Trophoblast cell (in vitro differentiated cells and primary cell): ENCODE measurements at regions not wholly inside any gene's neighbourhood (a gene's known extent, or its start where the extent isn't known, plus 50 kb on each side); places are given as distances from the start of the nearest gene placed in this dataset.

Experiments used
- DNase-seq, 2 donors: peaks; one replicate each; pipeline ENCODE4 v3.0.0-alpha.2; 2016
- H2AFZ ChIP-seq: 2 replicates; pipeline ENCODE4 v1.6.1; 2013; ENCODE audit warnings: low read length, moderate library complexity, mild to moderate bottlenecking; ENCODE audit not compliant: insufficient read depth, poor library complexity
- H2AK5ac ChIP-seq: 2 replicates; pipeline ENCODE4 v1.6.1; 2013; ENCODE audit warnings: mild to moderate bottlenecking, low read length
- H2BK120ac ChIP-seq: 2 replicates; pipeline ENCODE4 v1.6.1; 2013; ENCODE audit warnings: low read length, mild to moderate bottlenecking, moderate library complexity; ENCODE audit not compliant: insufficient read depth, poor library complexity
- H2BK12ac ChIP-seq: 2 replicates; pipeline ENCODE4 v1.6.1; 2013; ENCODE audit warnings: mild to moderate bottlenecking, low read length, moderate library complexity
- H2BK5ac ChIP-seq: 2 replicates; pipeline ENCODE4 v1.6.1; 2013; ENCODE audit warnings: low read length, low read depth, moderate library complexity, mild to moderate bottlenecking; ENCODE audit not compliant: poor library complexity
- H3K14ac ChIP-seq: 2 replicates; pipeline ENCODE4 v1.6.1; 2013; ENCODE audit warnings: mild to moderate bottlenecking, low read length
- H3K18ac ChIP-seq: 2 replicates; pipeline ENCODE4 v1.6.1; 2013; ENCODE audit warnings: mild to moderate bottlenecking, low read length
- H3K23ac ChIP-seq: 2 replicates; pipeline ENCODE4 v1.6.1; 2013; ENCODE audit warnings: low read length
- H3K27ac ChIP-seq: 2 replicates; pipeline ENCODE4 v1.5.1; 2013; ENCODE audit warnings: low read depth, mild to moderate bottlenecking, inconsistent platforms, low read length, moderate library complexity
- H3K27me3 ChIP-seq: 2 replicates; pipeline ENCODE4 v1.6.1; 2013; ENCODE audit warnings: inconsistent platforms, mild to moderate bottlenecking, low read length, moderate library complexity; ENCODE audit not compliant: insufficient read depth
- H3K36me3 ChIP-seq, 2 experiments: 1 replicate in 1 of 2; 2 replicates in 1 of 2; pipeline ENCODE4 v1.6.1; 2013; ENCODE audit warnings: low read length in 2 of 2, mild to moderate bottlenecking in 2 of 2, moderate library complexity in 1 of 2; ENCODE audit not compliant: insufficient read depth in 2 of 2, control insufficient read depth in 1 of 2
- H3K4ac ChIP-seq: 2 replicates; pipeline ENCODE4 v1.6.1; 2013; ENCODE audit warnings: low read depth, mild to moderate bottlenecking, low read length, moderate library complexity
- H3K4me1 ChIP-seq, 2 experiments: 1 replicate in 1 of 2; 2 replicates in 1 of 2; pipeline ENCODE4 v1.6.1; 2013; ENCODE audit warnings: low read length in 2 of 2, mild to moderate bottlenecking in 2 of 2, moderate library complexity in 1 of 2; ENCODE audit not compliant: insufficient read depth in 2 of 2, control insufficient read depth in 1 of 2
- H3K4me2 ChIP-seq: 2 replicates; pipeline ENCODE4 v1.6.1; 2013; ENCODE audit warnings: inconsistent platforms, mild to moderate bottlenecking, low read length, moderate library complexity
- H3K4me3 ChIP-seq: 2 replicates; pipeline ENCODE4 v1.5.1; 2013; ENCODE audit warnings: mild to moderate bottlenecking, low read depth, low read length, inconsistent platforms
- H3K79me1 ChIP-seq: one replicate; pipeline ENCODE4 v1.6.1; 2013; ENCODE audit warnings: low read length
- H3K79me2 ChIP-seq: 2 replicates; pipeline ENCODE4 v1.6.1; 2013; ENCODE audit warnings: low read length, mild to moderate bottlenecking; ENCODE audit not compliant: control insufficient read depth, insufficient read depth, poor library complexity
- H3K9ac ChIP-seq: 2 replicates; pipeline ENCODE4 v1.6.1; 2013; ENCODE audit warnings: mild to moderate bottlenecking, low read length
- H3K9me3 ChIP-seq: 2 replicates; pipeline ENCODE4 v1.6.1; 2013; ENCODE audit warnings: low read depth, mild to moderate bottlenecking, control low read depth, inconsistent platforms, low read length; ENCODE audit not compliant: insufficient read depth
- H4K12ac ChIP-seq: 2 replicates; pipeline ENCODE4 v1.6.1; 2013; ENCODE audit warnings: low read depth, mild to moderate bottlenecking, low read length, moderate library complexity
- H4K8ac ChIP-seq: 2 replicates; pipeline ENCODE4 v1.6.1; 2013; ENCODE audit warnings: low read depth, mild to moderate bottlenecking, low read length, moderate library complexity
- H4K91ac ChIP-seq: one replicate; pipeline ENCODE4 v1.6.1; 2013; ENCODE audit warnings: low read depth, mild to moderate bottlenecking, low read length, moderate library complexity
- WGBS: extraction: QIAGEN DNeasy Blood & Tissue Kit; methylation state at CpG from one replicate; pipeline ENCODE4 v1.1.7; 2013; ENCODE audit warnings: missing lambda C conversion rate; ENCODE audit not compliant: insufficient read length, insufficient coverage; ENCODE audit errors: extremely low coverage; 5-methylcytosine and 5-hydroxymethylcytosine counted together

GRCh38 chr13:104491916-104492315 lies 1425.7 kb upstream of the SLC10A2 start:
- H2AFZ ChIP-seq, result no peak overlapping the region
- no peak overlapping the region for H3K4ac ChIP-seq
- no peak overlapping the region for H2BK12ac ChIP-seq
- H3K27me3 ChIP-seq, result no peaks in the 10 kb centered on the region
- H3K9ac ChIP-seq, result no peak overlapping the region
- H3K27ac ChIP-seq, result no peak overlapping the region
- no peaks in the 10 kb centered on the region for H3K4me1 ChIP-seq
- H4K91ac ChIP-seq, result no peak overlapping the region
- no peak overlapping the region for H3K4me2 ChIP-seq
- H3K79me2 ChIP-seq, result no peaks in the 10 kb centered on the region
- H3K36me3 ChIP-seq, result no peaks in the 10 kb centered on the region
- no peaks in the 10 kb centered on the region for H3K79me1 ChIP-seq
- no CpG with 5 or more reads among the region's 5 CpGs for WGBS
- H3K4me3 ChIP-seq, result no peak overlapping the region
- no peak overlapping the region for H2BK120ac ChIP-seq
- no peak overlapping the region for H3K23ac ChIP-seq
- no peak overlapping the region for H4K8ac ChIP-seq
- no peak overlapping the region for H2BK5ac ChIP-seq
- H3K14ac ChIP-seq, result no peak overlapping the region
- H4K12ac ChIP-seq, result no peak overlapping the region
- H3K9me3 ChIP-seq, result no peaks in the 10 kb centered on the region
- H3K18ac ChIP-seq, result no peak overlapping the region
- no peak overlapping the region for H2AK5ac ChIP-seq
- no peak for DNase-seq

DNA sequence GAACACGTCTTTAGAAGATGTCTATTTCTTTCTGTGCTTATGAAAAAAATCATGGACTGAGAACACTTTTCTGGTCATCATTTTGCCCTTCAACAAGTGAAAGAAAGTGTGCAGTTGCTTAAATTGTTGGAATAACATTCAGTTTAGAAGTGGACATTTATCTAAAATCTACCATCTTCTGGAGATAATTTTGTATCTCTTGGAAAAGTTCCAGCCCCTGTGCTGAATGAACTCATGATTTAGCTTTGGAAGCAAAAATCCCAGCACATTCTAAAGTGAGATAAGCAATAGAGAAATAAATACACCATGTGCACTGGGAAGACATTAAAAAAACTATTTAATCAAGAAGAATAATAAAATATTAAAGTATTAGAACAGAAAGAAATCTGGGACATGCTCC lies 1420.8 kb upstream of the SLC10A2 start:
- Histone ChIP-seq H2AFZ (no peak overlapping the region), H3K4me1 (no peaks in the 10 kb centered on the region), H3K9ac (no peak overlapping the region), H2BK120ac (no peak overlapping the region), H3K4me3 (no peak overlapping the region), H3K14ac (no peak overlapping the region), H3K9me3 (peaks cover 2% of the 10 kb centered on the region), H3K4ac (no peak overlapping the region), H2BK5ac (no peak overlapping the region), H3K27me3 (no peaks in the 10 kb centered on the region), H4K8ac (no peak overlapping the region), H4K12ac (no peak overlapping the region), H3K4me2 (no peak overlapping the region), H3K23ac (no peak overlapping the region), H4K91ac (no peak overlapping the region), H2BK12ac (no peak overlapping the region), H3K79me2 (no peaks in the 10 kb centered on the region), H3K36me3 (no peaks in the 10 kb centered on the region), H3K79me1 (no peaks in the 10 kb centered on the region), H3K18ac (no peak overlapping the region), H2AK5ac (no peak overlapping the region), H3K27ac (no peak overlapping the region)
- no CpG with 5 or more reads among the region's 1 CpG for WGBS
- no peak for DNase-seq

DNA sequence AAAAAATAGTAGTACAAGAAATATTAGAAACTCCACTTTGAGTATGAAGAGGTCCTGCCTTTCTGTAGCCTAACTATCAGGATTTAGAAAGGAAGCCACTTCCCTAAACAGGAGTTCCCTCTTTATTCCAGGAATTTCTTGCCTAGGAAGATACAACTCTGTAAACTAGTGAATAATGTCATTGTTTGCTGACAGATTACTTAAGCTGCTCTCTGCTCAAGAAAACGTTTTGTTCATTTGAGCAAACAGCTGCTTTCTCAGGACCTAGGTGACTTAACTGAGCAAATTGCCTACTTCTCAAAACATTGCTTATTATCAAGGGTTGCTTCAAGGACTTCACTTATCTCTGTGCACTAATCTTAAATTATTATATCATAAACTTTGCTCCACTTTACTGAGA lies 1419.4 kb upstream of the SLC10A2 start:
- H3K27ac ChIP-seq, result no peak overlapping the region
- H2BK120ac ChIP-seq, result no peak overlapping the region
- H2BK12ac ChIP-seq, result no peak overlapping the region
- no peaks in the 10 kb centered on the region for H3K4me1 ChIP-seq
- H3K9me3 ChIP-seq, result peaks cover 2% of the 10 kb centered on the region
- H2AK5ac ChIP-seq, result no peak overlapping the region
- H3K4me3 ChIP-seq, result no peak overlapping the region
- H4K8ac ChIP-seq, result no peak overlapping the region
- no peak overlapping the region for H3K4me2 ChIP-seq
- H3K23ac ChIP-seq, result no peak overlapping the region
- H3K36me3 ChIP-seq, result no peaks in the 10 kb centered on the region
- no peak overlapping the region for H4K91ac ChIP-seq
- no peak overlapping the region for H4K12ac ChIP-seq
- no peaks in the 10 kb centered on the region for H3K79me1 ChIP-seq
- H2AFZ ChIP-seq, result no peak overlapping the region
- H3K4ac ChIP-seq, result no peak overlapping the region
- H3K9ac ChIP-seq, result no peak overlapping the region
- H2BK5ac ChIP-seq, result no peak overlapping the region
- no CpG with 5 or more reads among the region's 1 CpG for WGBS
- DNase-seq, result no peak
- no peaks in the 10 kb centered on the region for H3K79me2 ChIP-seq
- H3K27me3 ChIP-seq, result no peaks in the 10 kb centered on the region
- no peak overlapping the region for H3K14ac ChIP-seq
- no peak overlapping the region for H3K18ac ChIP-seq

- no peaks in the 10 kb centered on the region for H3K4me1 ChIP-seq
- no peak overlapping the region for H2BK120ac ChIP-seq
- no peak overlapping the region for H3K9ac ChIP-seq
- no peak overlapping the region for H3K18ac ChIP-seq
- H3K36me3 ChIP-seq, result no peaks in the 10 kb centered on the region
- no peak overlapping the region for H3K23ac ChIP-seq
- H3K27ac ChIP-seq, result no peak overlapping the region
- H2AFZ ChIP-seq, result no peak overlapping the region
- no peak overlapping the region for H3K4me2 ChIP-seq
- no peak overlapping the region for H4K12ac ChIP-seq
- H4K91ac ChIP-seq, result no peak overlapping the region
- no peak overlapping the region for H2AK5ac ChIP-seq
- no peak overlapping the region for H3K14ac ChIP-seq
- H2BK12ac ChIP-seq, result no peak overlapping the region
- no peak overlapping the region for H4K8ac ChIP-seq
- DNase-seq, result no peak
- no peaks in the 10 kb centered on the region for H3K79me2 ChIP-seq
- peaks cover 2% of the 10 kb centered on the region for H3K9me3 ChIP-seq
- H2BK5ac ChIP-seq, result no peak overlapping the region
- no peaks in the 10 kb centered on the region for H3K79me1 ChIP-seq
- H3K4me3 ChIP-seq, result peak overlapping the region; percentile 53
- no peaks in the 10 kb centered on the region for H3K27me3 ChIP-seq
- no peak overlapping the region for H3K4ac ChIP-seq
- no CpG with 5 or more reads among the region's 10 CpGs for WGBS
Measured at GRCh38 chr13:104483631-104484030, 1417.4 kb upstream of the SLC10A2 start.
